ENCODE measurements at regions not wholly inside any gene's neighbourhood (a gene's known extent, or its start where the extent isn't known, plus 50 kb on each side); places are given as distances from the start of the nearest gene placed in this dataset.

GRCh38 chr3:66672830-66673229 lies 172.0 kb upstream of the LRIG1 start:
- TF ChIP-seq CTCF (IDR thresholded peaks at IDR 0.05; ENCODE audit: low read length) (no peak), EZH2 (IDR thresholded peaks at IDR 0.05; ENCODE audit: borderline replicate concordance, low read length) (no peak)
